Activated CD4-positive, alpha-beta T cell treated with anti-CD3 and anti-CD28 coated beads, Interleukin-10, Interleukin-2, amounts not matched to agents 100 ng/mL and 50 ng/mL, durations not matched to agents 16 hours and 8 hours (primary cell): ENCODE measurements at regions not wholly inside any gene's neighbourhood (a gene's known extent, or its start where the extent isn't known, plus 50 kb on each side); places are given as distances from the start of the nearest gene placed in this dataset.
"Not testable (repeated sequence)": the region's sequence is repeated elsewhere in the genome, so short reads cannot be mapped to it uniquely, and the experiment has no call there.

Source experiments
- DNase-seq: peaks from one replicate; pipeline ENCODE4 v3.0.0-alpha.2; 2020

- DNase-seq = no peak
Observed at GRCh38 chr5:62065050-62065449, 241.0 kb upstream of the KIF2A start.

GRCh38 chr5:62066761-62067277, 239.2 kb upstream of the KIF2A start:
- no peak for DNase-seq

GRCh38 chr5:62068554-62068953, 237.5 kb upstream of the KIF2A start:
- no peak for DNase-seq

- DNase-seq = no peak
Observed at GRCh38 chr5:62077387-62077786, 228.6 kb upstream of the KIF2A start.

GRCh38 chr5:62077823-62078550, 228.0 kb upstream of the KIF2A start:
- no peak for DNase-seq

- no peak for DNase-seq
Observed at GRCh38 chr5:62082370-62082801, 223.6 kb upstream of the KIF2A start.

- no peak for DNase-seq
Observed at GRCh38 chr5:62083247-62083646, 222.8 kb upstream of the KIF2A start.

GRCh38 chr5:62083661-62084060, 222.3 kb upstream of the KIF2A start:
- DNase-seq = no peak

- DNase-seq = no peak
Observed at GRCh38 chr5:62084391-62084790, 221.6 kb upstream of the KIF2A start.

- no peak for DNase-seq
Observed at GRCh38 chr5:62090953-62091352, 215.1 kb upstream of the KIF2A start.

GRCh38 chr5:62093411-62093810, 212.6 kb upstream of the KIF2A start:
- DNase-seq = no peak

GRCh38 chr5:62093976-62094375, 212.0 kb upstream of the KIF2A start:
- DNase-seq = no peak

- no peak for DNase-seq
Observed at GRCh38 chr5:62097361-62097760, 208.6 kb upstream of the KIF2A start.

GRCh38 chr5:62100201-62100600, 205.8 kb upstream of the KIF2A start:
- DNase-seq = no peak

GRCh38 chr5:62103863-62104262, 202.1 kb upstream of the KIF2A start:
- not testable (repeated sequence) for DNase-seq

GRCh38 chr5:62111428-62111827, 194.6 kb upstream of the KIF2A start:
- DNase-seq = peak; percentile 7

GRCh38 chr5:62112689-62113228, 193.2 kb upstream of the KIF2A start:
- DNase-seq = no peak

- no peak for DNase-seq
Observed at GRCh38 chr5:62115014-62115413, 191.0 kb upstream of the KIF2A start.

GRCh38 chr5:62124266-62124665, 181.7 kb upstream of the KIF2A start:
- no peak for DNase-seq

GRCh38 chr5:62126090-62126489, 179.9 kb upstream of the KIF2A start:
- no peak for DNase-seq

GRCh38 chr5:62127098-62127736, 178.8 kb upstream of the KIF2A start:
- DNase-seq = no peak

- no peak for DNase-seq
Observed at GRCh38 chr5:62130107-62130506, 175.9 kb upstream of the KIF2A start.

GRCh38 chr5:62132276-62132675, 173.7 kb upstream of the KIF2A start:
- no peak for DNase-seq

GRCh38 chr5:62133426-62133825, 172.6 kb upstream of the KIF2A start:
- no peak for DNase-seq
